COLO668 (cell line): ENCODE measurements at regions not wholly inside any gene's neighbourhood (a gene's known extent, or its start where the extent isn't known, plus 50 kb on each side); places are given as distances from the start of the nearest gene placed in this dataset.

Experiments used
- DNase-seq: peaks from one replicate; lab custom pipeline; 2025; ENCODE audit not compliant: unreplicated experiment; lab: John Stamatoyannopoulos, UW

DNA sequence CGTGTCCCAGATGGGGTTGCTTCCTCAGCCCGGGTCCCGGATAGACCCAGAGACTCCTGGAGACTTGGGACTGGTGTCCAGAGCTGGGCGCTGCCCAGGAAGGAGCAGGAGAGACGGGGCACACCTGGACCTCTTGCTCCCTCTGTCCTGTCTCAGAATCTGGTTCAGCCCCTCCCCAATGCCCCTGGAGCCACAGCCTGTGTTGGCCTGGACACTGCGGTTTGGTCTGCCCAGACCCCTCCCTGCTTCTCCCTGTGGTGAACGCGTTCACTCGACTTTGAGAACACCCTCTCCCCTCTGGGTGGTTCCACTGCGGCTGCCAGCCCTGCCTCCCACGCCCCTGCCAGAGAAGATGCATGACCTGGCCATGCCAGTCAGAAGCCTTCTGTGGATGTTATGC is 111.1 kb downstream of the HMX1 start:
- no peak for DNase-seq

DNA sequence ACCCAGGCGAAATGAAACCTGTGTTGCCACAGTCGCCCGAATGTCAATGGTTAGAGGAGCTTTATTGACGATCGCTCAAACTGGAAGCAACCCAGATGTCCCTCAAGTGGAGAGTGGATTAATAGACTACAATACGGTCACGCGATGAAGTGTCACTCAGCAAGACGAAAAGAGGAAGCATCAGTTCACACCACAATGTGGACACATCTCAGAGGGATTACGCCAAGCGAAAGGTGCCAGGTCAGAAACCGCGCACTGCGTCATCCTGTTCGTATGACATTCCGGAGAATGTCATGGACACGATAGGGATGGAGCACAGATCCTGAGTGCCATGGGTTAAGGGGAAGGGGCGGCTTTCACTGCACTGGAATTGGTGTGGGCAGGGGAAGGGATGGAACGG is 111.7 kb downstream of the HMX1 start:
- no peak for DNase-seq

DNA sequence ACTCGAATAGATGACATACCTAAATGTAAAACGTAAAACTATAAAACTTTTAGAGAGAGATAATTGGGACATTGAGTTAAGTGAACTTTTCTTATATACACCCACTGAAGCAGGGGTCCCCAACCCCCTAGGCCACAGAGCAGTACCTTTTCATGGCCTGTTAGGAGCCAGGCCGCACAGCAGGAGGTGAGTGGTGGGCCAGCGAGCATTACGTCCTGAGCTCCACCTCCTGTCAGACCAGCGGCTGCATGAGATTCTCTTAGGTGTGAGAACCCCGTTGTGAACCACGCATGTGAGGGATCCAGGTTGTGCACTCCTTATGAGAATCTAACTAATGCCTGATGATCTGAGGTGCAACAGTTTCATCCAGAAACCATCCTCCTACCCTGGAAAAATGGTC is 114.8 kb downstream of the HMX1 start:
- DNase-seq: no peak

DNA sequence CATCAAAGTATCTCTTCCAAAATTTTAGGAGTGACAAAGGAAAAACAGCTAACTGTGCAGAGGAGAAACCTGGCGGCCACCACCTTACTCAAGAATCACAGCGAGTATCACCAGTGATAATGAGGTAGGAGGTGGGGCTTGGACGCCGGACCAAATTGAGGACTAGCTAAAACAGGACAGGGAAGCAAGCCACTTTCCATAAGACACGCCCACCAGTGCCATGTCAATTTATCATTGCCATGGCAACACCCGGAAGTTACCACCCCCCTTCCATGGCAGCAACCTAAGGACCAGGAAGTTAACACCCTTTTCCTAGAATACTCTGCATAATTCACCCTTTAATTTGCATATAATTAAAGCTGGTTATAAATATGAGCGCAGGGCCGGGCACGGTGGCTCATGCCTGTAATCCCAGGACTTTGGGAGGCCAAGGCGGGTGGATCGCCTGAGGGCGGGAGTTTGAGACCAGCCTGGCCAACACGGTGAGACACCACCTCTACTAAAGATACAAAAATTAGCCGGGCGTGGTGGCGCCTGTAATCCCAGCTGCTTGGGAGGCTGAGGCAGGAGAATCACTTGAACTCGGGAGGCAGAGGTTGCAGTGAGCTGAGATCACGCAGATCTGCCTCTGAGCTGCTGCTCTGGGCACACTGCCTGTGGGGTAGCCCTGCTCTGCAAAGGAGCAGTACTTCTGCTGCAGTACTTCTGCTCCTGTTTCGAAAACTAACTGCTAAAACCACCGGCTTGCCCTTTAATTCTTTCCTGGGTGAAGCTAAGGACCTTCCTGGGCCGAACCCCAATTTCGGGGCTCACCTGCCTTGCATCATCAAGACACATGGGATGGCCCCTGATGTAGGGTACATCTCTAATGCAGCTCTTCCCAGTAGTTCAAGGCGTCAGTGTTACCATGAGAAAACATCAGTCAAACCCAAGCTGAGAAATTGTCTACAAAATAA is 116.7 kb downstream of the HMX1 start:
- DNase-seq: no peak

DNA sequence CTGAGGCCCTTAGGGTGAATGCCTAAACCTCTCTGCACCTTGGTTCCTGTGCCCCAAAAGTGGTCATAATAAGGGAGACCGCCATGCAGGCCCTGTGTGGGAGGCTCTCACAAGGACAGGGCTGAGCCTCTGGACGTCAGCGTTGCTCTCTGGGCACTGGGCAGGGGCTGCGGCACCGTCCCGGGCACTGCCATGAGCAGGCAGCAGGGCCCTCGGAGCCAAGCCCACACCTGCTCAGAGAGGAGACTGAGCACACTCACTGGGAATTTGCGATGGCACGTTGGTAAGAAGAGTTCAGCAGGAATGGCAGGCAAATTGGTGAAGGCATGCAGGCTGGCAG is 123.4 kb downstream of the HMX1 start:
- no peak for DNase-seq

DNA sequence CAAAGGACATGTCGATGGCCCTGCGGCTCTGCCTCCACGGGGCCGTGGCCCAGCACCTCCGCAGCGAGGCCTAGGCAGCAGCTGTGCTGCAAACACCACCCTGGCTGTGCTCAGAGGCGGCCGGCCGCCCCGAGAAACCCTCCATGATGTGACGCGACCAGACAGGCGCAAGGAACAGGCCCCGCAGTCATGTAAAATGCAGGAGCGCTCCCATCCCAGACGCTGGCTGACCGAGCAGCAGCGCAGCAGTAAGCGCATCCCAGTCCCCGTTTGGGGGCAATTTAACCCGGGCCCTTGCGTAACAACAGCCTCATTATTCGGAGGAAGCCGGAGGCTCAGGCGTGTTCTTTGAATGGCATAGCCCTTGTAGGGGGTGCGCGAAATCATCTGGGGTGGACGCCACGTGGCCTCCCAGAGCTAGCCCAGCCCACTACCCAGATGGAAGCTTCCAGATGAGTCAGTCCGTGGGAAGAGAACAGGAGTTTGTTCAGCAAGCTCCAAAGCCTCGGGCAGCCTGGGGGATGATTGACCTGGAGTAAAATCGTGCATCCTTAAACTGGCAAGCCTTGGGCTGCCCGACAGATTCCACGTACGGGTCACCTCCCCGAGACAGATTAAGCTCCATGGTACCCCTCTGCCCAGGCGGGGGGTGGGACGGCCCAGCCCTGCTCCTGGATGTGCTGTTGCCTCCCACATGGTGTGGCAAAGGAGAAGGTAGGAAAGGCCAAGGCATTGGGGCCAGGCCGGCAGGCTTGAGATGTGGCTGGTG is 124.0 kb downstream of the HMX1 start:
- no peak for DNase-seq

DNA sequence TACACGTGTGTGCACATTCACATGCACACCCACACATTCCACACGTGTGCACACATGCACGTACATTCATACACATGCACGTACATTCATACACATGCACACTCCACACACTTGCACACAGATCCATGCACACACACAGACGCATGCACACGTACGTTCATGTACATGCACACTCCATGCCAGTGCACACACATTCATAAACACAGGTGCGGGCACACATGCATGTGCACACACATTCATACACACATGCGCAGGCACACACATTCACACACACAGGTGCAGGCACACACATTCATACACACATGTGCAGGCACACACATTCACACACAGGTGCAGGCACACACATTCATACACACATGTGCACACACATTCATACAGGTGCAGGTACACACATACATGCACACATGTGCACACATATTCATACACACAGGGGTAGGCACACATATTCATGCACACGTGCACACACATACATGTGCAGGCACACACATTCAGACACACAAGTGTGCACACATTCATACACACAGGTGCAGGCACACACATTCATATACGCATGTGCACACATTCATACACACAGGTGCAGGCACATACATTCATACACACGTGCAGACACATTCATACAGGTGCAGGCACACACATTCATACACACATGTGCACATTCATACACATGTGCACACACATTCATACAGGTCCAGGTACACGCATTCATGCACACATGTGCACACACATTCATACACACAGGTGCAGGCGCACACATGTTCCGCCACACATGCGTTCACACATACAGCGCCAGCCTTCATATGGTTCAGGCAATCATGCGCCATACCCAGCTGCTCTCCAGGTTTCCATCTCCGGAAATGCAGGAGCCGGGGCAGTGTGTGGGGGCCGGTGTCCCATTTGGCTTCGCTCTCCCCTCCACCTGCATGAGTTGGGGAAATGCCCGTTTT is 124.8 kb downstream of the HMX1 start:
- DNase-seq: no peak

DNA sequence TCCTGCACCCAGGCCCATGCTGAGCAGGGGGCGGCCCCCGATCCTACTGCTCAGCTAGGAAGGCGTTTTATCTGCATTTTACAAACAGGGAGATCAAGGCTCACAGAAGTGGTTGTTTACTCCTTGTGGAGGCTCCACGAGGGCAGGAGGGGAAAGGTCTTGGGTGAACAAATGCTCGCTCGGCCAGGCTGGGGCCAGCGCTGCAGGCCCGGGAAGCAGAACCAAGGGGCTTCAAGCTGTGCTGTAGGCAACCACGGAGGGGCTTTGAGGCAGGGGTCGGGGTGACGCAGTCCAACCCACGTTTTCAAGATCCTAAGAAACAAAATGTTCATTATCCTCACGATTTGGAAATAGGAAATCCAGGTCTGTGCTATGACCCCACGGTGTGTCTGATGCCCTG is 125.8 kb downstream of the HMX1 start:
- no peak for DNase-seq

DNA sequence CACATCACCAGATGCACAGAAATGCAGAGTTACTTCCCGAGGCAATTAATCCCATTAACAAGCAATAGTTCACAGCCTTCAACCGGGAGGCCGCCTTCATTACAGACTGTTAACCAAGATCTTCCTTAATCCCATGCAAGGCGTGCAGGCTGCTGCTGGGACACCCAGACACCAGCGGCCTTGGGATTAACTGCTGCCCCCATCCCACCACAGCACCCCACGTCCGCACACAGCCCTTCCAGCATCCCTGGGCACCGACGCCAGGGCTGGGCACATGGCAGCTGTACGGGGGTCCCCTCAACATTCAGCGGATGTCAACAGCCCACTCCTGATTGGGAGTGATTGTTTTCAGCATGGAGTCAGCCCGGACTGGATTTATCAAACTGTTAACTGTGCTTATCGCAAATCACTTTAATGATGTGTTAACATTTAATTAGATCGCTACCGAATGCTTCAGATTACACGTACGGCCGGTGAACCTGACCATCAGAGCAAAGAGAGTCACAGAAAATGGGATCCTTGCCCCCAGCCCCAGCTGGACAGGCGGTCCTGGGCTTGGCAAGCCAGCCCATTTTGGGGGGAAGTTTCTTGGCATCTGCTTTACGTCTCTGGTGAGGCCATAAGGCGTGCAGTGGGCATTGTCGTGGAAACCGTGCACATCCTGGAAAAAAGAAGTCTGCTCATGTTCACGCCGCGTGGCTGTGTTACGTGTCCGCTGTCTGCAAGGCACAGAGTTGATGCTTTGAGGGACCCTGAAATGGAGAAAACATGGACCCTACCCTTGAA is 126.4 kb downstream of the HMX1 start:
- no peak for DNase-seq

DNA sequence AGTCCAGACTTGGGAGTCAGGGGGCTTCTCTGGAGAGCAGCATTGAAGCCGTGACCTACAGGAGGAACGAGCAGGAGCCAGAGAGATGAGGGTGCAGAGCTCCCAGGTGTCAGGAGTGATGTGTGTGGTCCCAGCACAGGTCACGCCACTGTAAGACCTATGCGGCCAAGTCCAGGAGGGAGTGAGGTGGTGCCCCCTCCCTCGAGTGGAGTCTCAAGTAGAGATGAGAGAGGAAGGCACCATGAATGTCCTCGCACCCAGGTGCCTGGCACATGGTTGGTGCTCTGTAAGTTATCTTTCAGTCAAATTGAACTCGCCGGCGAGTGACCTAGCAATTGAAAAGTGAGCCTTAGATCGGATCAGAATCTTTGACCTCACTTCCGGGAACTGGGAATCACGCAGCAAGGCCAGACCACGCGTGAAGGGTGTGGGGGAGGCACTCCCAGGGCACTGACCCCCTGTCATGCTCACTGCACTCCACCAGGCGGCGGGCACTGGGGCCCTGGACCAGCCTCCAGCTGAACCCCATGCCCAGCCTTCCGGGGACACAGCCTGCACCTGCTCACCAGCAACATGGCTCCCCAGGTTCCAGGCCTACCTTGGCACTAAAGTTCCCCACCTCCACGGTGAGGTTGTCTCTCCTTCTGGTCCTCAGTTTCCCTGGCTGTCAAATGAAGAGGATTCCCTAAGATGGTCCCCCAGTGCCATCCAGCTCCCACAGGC is 127.4 kb downstream of the HMX1 start:
- DNase-seq: no peak

DNA sequence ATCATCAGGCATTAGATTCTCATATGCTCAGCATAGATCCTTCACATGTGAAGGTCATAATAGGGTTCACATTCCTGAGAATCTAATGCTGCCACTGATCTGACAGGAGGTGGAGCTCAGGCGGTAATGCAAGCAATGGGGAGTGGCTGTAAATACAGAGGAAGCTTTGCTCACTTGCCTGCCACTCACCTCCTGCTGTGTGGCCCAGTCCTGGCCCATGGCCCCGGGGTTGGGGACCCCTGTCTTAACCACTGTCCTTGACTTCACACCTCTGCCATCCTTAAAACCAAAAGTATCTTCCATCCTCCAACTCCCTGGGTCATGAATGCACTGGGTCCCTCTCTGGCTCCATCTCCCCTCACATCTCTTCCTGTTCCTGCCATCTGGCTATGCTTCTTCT is 129.1 kb downstream of the HMX1 start:
- no peak for DNase-seq

DNA sequence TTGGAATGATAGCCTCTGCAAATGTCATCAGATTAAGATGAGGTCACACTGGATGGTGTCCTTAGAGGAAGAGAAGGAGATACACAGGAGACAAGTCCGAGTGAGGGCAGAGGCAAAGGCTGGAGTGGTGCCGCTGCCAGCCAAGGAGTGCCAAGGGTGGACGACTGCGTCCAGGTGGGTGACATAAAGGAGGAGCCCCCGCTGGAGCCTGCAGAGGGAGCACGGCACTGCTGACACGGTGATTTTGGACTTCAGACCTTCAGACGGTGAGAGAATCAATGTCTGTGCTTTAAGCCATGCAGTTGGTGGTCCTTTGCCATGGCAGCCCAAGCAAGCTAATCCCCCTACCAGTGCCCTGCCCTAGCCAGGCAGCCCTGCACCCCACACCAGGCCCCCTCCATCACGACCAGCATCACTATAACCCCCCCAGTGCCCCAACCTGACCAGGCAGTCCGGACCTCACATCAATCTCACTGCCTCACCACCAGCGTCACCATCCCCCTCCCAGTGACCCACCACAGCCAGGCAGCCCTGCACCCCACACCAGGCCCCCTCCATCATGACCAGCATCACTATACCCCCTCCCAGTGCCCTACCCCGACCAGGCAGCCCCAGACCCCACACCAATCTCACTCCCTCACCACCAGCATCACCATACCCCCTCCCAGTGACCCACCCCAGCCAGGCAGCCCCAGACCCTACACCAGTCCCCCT is 130.0 kb downstream of the HMX1 start:
- no peak for DNase-seq

DNA sequence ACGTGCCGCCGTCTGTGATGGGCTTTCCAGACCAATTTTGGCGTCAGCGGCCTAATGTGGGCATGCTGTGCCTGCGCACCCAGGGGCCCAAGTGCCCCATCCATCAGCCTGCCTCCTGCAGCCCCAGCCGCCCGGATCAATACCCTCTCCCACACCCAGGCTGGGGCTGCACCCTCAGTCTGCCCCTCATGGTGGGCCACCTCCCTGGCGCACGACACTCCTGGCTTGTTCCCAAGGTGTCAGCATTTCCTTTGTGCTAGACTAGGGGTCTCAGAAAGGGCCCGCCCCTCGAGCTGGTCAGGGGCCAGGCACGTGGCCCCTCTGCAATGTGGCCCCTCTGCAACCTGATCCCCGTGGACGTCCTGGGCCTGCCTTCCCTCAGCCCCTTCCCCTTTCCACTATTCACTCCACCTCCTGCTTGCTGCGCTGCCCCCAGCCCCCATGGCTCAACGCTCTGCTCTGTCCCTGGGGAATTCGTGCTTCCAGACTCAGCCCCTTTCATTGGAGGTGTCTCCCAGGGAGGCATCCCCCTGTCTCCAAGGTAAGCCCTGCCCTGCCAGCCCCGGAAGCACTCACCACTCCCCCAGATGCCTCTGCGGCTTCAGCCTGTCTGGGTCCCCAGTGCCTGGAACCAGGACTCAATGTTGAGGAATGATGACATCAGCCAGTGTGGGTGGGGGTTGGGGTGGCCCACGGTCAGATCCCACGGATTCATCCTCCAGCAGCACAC is 130.8 kb downstream of the HMX1 start:
- DNase-seq: no peak

DNA sequence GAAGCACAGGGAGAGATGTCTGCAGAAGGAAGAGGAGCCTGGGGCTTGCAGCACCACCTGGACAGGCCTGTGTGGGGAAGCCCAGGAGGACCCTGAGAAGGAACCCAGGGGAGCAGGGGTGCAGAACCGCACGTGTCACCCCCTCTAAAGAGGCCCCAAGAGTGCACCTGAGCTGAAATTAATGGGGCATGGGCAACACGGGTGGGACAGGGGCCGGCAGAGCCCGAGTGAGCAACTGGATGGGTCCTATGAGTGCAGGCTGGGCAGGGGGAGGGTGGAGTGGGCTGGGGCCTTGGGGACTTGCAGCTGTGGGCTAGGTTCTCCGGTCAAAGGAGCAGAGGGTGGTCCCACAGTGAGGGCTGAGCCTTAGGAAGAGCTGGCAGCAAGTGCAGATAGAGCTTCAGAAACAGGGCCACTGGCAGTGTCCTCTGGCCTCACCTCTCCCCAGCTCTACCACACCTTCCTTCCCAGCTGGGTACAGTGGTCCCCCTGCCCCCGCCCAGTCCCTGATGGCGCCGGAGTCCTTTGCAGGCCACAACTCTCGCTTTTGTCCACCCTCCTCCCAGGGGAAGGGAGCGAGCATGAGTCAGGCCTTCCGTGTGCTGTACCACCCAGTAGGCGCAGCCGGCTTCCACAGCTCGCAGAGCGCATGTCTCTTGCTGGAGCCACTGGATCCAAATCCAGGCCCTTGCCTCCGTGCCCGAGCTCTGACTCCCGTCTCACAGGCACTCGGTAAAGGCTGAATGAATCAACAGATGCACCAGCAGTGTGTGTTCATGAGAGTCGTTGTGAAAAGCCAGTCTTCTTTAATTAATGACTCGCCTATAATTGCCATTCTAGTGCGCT is 131.6 kb downstream of the HMX1 start:
- no peak for DNase-seq

DNA sequence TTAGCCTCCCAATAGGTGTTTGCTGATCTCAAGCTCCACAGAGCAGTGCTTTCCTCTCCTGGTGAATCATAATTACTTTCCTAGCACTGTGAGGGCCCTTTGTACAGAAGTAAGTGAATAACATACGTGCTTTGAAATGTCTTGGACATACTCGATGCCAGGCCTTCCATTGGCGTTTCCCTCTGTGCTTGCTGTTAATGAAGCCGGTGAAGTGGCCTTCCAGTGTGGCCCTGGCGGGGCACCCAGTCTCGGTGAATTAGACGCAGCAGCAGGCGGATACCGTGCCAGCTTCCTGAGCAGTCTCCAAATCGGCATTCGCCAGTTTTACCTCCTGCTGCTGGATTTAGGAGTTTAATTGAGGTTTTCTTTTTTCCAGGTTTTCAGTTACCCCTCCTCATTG is 132.3 kb downstream of the HMX1 start:
- no peak for DNase-seq

DNA sequence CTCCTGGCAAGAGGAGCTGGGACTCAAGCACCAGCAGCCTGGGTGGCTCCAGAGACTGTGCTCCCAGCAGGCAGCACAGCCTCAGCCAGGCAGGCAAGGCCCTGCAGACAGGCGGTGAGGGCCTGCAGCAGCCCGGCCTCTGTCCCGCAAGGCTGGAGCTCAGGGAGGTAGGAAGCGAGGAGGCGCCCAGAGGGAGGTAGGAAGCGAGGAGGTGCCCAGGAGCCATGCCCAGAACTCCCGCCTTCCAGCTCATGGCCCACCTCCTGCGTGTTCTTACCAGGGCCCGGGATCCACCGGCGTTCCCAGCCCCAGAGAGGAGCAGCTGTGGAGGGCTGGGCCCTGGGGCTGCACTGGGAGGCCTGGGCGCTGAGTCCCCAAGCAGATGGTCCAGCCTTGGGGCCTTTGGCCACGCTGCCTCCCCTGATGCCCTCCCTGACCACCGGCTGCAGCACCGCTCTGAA is 133.1 kb downstream of the HMX1 start:
- DNase-seq: no peak

DNA sequence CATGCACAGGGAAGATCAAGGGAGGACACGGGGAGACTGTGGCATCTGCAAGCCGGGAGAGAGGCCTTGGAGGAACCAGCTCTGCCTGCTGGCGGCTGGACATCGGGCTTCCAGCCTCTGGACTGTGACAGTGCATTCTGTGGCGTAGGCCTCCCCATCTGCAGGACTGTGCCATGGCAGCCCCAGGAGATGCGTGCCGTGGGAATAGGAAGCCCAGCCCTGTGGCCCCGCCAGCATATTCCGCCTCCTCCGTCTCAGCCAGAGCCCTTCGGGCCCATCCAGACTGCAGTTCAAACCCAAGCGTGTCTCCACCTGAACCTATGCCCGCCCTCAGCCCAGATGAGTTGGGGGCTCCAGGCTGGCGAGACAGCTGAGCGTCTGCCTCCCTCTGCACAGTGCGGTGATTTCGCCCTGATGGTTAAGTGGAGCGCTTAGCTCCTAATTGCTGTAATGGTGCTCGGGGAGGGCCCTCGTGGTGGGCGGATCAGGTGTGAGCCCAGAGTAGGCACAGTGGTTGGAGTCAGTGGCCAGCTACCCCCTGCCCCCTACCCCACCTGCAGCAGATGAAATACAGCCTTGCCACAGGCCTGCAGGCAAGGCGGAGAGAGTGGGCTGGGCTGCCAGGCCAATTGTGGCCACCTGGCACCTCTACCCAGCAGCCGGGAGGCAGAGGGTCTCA is 133.9 kb downstream of the HMX1 start:
- no peak for DNase-seq
